LoVo (cell line): ENCODE measurements at regions not wholly inside any gene's neighbourhood (a gene's known extent, or its start where the extent isn't known, plus 50 kb on each side); places are given as distances from the start of the nearest gene placed in this dataset.

ENCODE experiments used
- DNase-seq: peaks from one replicate; pipeline ENCODE4 v3.0.0-alpha.2; 2016; ENCODE audit warnings: low spot score

DNA sequence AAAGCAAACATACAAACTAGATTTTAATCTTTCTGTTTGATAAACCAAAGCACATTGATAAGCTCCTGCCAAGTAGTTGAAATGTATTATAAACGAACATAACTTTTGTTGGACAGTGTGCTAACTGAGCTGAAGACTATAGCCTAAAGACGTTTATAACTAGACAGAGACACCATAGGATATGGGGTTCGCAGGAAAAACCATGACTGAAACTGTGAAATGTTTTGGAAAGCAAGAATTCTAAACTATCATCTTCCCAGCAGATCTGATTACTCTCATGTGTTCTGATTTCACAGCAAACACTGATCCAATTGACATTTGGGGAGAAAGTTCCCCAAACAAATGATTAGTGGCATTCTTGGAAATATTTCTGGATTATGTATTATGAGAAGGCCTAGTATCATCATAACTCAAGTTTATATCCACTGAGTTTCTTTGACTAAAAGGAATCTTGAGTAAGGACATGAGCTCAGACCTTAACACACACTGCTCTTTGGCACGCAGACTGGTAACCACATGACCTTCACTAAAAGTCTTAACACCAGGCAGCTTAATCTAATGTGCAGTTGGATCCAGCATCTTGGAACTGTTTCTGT lies 375.2 kb downstream of the ZNF608 start:
- no peak for DNase-seq

DNA sequence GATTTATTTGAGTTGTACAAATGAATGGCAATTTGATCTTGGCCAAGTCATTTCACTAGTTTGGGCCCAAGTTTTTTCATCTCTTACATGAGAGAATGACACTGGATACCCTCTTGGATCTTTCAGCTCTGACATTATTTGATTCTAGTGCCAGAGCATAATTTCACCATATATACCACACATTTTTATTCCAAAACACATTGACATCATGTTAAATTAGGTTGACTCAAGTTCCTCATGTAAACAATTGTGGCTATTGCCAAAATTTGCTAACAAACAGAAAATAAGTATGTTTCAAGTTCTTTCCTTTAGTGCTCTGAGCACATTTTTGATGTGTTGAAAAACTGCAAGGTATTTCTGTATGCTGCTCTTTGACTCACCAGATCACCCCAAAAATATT lies 375.8 kb downstream of the ZNF608 start:
- no peak for DNase-seq

DNA sequence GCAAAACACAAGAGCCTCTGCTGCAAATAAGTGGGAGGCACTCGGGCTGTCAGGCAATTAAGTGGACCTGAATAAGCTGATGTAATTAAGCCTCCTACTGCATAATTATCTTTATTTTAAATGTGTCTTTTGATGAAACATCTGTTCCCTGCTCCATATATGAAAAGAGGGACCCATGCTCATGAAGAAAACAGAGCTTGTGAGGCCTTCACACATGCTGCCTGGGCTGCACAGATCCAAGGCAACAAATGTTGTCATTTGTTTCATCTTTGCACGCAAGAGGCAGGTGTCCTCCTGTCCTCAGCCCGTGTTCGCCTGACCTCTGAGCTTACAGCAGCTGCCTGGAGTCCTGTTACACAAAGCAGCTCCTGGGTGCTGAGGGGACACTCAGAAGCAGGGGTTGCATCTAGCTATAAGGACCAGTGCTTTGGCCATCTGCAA lies 381.1 kb downstream of the ZNF608 start:
- no peak for DNase-seq

DNA sequence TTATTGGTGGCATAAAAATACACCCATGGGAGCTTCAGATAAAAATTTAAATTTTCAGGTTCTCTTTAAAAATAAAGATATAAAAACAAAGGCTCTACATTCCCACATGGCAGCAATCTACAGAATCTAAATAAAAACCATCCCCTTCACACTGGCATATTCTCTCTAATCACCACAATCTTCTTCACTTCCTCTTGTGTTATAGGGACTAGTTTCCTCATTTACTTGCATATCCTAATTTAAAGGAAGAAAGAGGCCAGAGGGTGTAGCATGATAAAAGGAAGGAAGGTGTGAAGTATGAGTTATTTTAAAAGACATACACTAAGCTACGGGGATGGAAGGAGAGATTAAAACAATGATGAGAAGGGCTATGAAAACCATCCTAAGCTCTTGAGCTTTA lies 390.5 kb downstream of the ZNF608 start:
- DNase-seq: no peak

DNA sequence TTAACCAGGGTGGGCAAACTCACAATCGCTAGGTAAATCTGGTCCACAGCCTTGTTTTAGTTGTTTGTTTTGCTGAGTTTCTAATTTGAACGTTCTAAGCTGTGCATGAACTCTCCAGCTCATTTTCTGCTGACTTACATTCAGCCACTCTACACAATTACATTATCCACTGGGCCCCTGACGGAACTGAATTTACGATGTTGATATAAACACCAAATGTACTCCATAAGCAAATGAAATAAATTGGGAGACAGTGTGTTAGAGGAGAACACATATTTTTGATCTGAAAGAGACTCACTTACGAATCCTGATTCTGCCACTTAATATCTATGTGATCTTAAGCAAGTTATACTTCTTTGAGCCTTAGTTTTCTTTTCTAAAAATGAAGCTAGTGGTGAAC lies 393.4 kb downstream of the ZNF608 start:
- DNase-seq: no peak

DNA sequence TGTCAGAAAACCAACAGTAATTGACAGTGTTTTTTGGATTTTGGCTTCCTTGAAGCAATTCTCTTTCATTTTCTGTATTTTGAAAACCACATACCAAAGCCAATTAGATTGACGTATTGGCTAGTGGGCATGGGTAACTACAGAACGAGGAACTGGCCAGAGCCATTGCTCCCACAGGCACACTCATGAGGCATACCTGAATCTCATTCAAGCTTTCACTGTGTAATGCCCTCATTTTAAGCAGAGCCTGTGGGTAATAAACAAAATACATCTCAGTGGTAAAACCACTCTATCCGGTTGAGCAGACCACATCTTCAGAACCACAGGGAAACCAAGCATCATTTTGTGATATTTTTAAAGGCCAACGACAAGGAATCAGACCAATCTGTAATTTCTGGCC lies 394.1 kb downstream of the ZNF608 start:
- DNase-seq: no peak

DNA sequence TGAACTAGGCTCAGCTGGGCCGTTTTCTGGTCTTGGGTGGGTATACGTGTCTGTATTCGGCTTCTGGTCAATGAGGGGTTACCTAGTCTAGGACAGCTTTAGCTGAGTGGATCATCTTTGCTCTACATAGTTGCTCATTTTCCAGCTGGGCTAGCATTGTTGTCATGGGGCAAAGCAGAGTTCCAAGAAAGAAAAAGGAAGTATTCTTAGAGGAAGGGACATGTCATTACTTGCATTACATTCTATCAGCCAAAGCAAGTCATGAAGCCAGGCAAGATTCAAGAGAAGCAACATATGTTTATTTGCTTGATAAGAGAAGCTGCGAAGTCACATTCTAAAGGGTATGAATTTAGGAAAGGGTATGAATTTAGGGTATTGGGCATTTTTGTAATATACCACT lies 396.5 kb downstream of the ZNF608 start:
- DNase-seq: no peak

DNA sequence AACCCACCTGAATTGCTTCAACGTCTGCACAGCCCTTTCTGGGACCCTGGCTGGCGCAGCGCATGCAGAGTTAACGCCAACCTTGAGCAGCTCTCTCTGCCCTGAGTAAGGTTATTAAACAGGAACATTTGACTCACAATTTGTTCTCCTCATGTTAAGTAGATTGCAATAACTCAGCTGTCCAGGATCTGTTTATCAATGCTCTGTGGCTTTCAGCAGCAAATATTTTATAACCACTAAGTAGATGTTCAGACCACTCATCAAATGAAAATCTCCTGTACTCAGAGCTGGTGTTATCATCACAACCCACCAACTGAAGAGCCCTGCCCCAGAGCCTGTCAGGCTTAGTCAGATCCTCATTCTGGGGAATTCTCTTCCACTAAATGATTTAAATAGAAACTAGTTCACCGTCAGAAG lies 403.0 kb downstream of the ZNF608 start:
- no peak for DNase-seq

DNA sequence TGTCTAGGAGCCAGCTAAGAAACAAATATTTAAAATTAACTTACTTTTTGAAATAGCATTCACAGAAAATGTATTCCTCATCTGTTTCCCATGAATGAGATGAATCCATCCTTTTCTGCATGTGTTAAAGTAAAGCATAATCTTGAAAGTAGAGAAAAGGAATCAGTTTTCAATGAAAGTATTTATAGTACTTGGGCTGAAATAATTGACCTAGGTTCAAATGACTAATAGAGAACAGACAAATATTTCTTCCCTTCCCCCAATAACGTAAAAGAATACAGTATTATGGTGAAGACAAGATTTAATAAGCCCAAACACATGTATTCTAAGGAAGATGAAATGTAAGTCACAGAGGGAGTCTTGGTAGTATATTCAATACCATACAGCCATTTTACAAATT lies 403.5 kb downstream of the ZNF608 start:
- no peak for DNase-seq

DNA sequence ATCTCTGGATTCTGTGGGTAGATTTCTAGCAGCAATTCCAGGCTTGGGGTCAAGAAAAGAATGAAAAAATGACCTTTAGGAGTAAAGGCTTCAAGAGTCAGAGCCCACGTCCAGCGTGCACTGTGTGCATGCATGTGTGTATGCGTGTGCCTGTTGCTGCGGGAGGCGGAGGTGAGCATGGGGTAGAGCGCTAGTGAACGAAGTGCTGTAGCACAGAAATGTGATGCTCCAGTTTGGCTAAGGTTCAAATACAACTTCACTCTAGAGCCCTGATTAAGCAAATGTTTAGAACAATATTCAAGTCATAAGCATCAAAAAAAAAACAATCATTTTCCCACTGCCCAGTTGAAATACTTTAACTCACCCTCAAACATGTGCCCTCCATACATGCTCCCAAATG lies 403.9 kb downstream of the ZNF608 start:
- no peak for DNase-seq

DNA sequence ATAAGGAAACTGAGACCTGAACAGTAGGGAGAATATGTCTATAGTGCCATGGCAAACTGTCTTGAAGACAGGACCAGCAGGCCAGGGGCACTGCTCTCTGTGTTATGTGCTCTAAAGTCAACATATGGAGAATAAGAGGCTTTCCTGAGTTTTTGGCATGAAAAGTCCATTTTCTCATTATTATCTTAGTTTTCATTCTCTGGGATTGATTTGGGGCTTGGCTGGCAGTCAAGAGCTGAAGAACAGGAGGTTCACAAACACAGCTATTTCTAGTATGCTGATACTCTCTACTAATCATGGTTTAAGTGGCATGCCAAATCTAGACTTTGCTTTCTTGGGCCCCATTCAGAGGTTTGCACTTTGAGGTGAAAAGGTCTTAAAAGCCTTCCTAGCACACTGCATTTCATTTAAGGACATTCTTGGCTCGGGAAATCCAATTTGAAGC lies 404.4 kb downstream of the ZNF608 start:
- no peak for DNase-seq

DNA sequence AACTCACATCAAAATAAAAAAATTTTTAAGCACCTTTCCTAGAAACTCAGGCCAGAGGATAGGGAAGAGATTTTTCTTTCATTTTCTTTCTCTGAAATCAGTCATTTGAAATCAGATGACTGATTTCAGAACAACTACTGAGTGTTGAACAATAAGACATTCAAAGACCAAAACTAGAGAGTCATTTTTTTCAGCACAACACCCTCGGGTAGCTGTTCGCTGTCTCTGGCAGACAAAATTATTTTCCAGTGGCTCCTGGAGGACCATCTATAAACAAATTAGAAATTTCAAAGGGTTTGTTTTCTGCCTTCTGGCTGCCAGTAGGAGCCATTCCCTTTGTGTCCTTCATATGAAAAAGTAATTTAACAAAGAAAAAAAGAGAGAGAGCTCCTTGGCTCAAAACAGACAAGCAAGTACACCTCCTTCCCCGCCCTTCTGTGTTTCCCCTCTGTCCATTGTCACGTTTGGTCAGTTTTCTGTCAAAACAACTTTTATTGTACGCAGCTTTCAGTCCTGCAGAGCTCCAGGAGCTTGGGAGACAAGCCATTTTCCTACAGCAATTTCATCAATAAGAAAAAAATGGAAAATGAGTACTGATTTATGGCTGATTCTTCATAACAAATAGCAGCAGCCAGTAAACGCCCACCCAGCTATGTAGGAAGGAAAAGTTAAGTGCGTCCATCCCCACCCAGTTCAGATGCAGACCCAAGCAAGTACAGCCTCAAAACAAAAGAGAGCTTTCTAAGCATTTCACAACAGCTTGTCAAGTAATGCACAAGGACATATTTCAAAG lies 405.2 kb downstream of the ZNF608 start:
- no peak for DNase-seq

DNA sequence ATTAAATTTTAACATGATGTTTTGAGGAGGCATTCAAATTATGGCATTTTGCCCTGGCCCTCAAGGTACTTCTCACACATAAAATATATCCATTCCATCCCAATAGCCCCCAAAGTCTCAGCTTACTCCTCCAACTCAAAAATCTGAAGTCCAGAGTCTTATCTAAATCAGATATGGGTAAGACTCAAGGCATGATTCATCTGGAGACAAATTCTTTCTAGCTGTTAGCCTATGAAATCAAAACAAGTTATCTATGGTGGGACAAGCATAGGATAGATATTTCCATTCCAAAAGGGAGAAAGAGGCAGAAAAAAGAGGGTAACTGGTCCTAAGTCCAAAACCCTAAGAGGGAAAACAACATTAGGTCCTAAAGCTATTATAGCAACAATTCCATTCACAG lies 408.4 kb downstream of the ZNF608 start:
- no peak for DNase-seq

DNA sequence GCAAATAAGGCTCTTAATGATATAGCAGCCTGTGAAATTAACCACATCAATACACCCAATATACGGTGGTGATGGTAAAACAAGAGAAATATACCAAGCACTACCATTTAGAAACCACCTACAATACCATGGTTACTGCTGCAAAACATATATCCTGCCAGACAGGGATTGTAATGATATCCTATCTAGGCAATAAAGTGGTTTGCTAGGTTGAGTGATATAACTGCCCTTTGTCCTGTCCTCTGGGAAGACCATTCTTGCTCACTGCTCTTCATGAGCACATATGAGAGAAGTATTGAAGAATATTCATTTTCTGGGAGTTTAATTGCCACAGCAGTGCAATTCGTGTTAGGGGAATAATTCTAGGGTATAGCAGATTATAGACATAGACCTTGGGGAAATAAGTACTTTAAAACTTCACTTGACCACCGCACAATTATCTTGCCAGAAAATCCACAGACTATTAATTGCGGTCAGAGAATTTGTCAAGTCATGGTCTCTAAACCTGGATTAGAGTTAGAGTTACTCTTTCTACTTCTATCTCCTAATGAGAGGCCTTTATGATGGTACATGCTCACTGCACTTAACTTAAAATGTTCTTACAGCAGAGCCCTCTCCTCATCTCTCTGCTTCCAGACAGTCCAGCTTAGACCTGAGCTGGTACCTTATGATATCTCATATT lies 413.0 kb downstream of the ZNF608 start:
- no peak for DNase-seq

DNA sequence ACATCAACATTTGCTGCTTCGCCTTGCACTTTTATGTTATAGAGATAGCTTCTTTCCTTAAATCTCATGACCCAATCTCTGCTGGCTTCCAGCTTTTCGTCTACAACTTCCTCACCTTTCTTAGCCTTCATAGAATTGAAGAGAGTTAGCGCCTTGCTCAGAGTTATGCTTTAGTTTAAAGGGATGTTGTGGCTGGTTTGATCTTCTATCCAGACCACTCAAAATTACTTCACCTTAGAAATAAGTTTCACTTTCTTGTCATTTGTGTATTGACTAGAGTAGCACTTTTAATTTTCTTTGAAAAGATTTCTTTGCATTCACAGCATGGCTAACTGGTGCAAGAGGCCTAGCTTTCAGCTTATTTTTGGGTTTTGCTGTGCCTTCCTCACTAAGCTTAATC lies 414.2 kb downstream of the ZNF608 start:
- no peak for DNase-seq

DNA sequence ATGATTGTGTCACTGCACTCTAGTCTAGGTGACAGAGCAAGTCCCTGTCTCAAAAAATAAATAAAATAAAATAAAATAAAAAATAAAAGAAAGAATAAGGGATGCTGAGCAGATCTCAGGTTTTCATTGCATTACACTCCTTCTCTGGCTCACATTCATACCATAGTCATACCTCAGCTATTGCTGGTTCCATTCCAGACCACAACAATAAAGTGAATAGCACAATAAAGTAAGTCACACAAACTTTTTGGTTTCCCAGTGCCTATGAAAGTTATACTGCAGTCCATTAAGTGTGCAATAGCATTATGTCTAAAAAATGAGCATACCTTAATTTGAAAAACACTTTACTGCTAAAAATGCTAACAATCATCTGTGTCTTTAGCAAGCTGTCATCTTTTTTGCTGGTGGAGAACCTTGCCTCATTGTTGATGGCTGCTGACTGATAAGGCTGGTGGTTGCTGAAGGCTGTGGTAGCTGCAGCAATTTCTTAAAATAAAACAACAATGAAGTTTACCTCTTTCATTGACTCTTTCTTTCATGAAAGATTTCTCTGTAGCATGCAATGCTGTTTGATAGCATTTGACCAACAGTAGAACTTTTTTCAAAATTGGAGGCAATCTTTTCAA lies 415.7 kb downstream of the ZNF608 start:
- DNase-seq: peak; percentile 9

DNA sequence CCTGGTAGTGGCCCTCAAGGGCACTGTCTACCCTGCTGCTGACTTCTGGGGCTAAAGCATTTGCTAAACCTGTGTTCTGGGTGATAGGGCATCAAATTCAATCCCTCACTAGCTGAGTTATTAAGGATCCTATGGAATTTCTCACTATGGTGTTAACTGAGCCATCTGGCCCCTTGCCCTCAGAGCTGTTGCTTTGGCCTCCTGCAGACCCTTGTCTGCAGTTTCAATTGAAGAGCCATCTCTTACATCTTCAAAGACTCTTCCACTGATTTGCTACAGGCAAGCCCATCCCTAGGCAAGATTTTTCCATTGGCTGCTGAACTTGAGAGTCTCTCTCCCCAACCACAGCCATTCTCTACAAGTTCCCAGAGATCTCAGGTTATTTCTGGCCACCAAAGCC lies 418.2 kb downstream of the ZNF608 start:
- DNase-seq: no peak

DNA sequence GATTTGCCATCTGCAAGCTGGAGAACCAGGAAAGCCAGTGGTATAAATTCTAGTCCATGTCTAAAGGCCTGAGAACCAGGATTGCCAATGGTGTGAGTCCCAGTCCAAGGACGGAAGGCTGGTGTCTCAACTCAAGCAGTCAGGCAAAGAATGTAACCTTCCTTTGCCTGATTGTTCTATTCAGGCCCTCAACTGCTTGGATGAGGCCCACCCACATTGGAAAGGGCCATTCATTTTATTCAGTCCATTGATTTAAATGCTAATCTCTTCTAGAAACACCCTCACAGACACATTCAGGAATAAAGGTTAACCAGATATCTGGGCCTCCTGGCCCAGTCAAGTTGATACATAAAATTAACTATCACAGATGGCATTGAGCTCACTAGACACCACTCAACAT lies 427.8 kb downstream of the ZNF608 start:
- DNase-seq: no peak

DNA sequence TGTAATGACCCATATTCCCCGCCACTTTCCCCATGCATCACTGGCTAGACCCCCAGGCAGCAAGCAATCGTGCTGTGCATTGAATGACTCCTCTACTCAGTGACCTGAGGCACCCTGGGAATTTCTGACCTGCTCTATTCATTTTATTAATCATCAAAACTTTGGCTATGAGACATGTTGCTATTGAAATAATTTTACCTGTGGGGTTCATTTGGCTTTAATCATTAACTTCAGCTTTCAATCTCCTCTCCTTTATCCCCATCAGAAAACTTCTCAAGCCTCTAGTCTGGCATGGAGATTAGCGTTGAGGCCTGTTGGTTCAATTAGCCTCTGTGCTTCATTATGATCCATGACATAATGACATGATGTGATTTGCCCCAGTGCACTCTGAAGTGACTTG lies 429.0 kb downstream of the ZNF608 start:
- no peak for DNase-seq

DNA sequence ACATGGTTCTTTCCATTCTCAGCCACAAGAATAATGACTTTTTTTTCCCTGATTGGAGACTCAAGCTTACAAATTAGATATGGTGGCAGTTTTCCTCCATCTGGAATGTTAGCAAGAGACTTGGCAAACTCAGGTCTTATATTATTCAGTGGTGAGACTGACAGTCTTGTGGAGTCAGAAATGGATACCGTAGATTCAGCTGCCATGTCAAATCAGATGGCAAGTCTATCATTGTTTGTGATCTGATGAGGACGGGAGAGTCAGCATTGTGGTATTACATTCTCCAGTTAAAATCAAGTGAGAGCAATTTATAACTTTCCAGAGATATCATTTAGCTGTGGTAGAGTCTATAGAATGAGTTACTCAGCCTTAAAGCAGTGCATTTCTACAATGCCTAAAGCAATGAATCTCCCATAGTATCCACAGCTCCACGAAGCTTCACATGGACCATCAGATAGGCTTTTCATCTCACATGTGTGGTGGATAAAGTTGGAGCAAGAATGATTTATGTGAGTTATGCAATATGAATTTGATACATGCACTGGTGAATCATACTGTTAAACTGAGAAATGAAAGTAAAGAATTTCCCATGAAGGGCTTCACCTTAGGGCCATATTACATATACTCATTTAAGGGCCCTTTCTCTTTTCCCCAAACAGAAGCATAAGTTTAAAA lies 430.6 kb downstream of the ZNF608 start:
- DNase-seq: no peak

DNA sequence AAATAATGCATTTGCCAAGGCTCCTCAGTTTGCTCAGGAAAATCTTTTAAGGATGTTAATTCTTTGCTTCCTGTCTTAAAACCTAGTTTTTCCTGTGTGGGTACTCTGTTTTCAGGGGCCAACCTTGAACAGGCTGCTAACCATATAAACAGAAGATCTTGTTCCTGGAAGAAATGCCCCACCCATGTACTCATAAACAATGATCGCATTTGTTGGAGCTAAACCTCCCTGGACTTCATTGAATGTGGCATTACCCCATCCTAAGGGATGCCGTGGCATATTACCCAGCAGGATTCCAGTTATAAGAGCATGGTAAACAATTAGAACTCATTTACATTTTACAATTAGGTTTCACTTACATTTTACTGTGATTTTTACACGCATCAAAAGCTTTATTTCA lies 436.0 kb downstream of the ZNF608 start:
- DNase-seq: peak; percentile 39

DNA sequence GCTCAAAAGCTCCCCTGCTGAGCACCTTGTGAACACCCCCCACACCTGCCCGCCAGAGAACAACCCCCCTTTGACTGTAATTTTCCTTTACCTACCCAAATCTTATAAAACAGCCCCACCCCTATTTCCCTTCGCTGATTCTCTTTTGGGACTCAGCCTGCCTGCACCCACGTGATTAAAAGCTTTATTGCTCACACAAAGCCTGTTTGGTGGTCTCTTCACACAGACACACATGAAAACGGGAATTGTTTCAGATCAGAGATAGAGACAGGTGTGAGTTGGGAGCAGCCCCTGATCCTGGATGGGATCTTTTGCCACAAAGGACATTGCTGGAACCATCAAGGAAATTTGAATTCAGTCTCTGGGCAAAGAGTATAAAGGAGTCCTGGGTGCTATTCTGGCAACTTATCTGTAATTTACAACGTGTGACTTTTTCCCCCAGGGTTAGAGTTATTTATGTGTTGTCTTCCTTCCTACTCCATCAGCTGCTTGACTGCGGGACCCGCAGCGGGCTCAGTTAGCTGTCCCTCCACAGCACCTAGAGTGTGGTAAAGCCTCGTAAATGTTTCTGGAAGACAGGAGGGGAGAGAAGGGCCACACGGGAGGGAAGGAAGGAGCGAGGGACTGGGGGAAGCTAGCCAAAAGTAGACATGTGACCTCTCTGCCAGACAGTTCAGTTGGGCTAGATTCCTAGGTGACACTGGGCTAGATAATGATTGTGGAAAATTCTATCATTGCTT lies 437.0 kb downstream of the ZNF608 start:
- peak; percentile 20 for DNase-seq
